Calu3 (cell line): ENCODE measurements at regions not wholly inside any gene's neighbourhood (a gene's known extent, or its start where the extent isn't known, plus 50 kb on each side); places are given as distances from the start of the nearest gene placed in this dataset.

ENCODE experiments used
- BruUV-seq: library from RNA; stranded (reverse); fragments of 400-500 nt; replicated peaks from 2 replicates; lab custom pipeline; 2021; lab: Mats Ljungman, UMichigan
- CTCF ChIA-PET: fragments of 300-600 bp; sonication (Branson Sonifier 250); formaldehyde crosslinking; loops from one replicate; lab custom pipeline; 2022; ENCODE audit warnings: antibody characterized with exemption; lab: Charles Lee
- DNase-seq: peaks from one replicate; pipeline ENCODE4 v3.0.0; 2022
- H3K27ac Mint-ChIP-seq: one replicate; pipeline ENCODE4 v1.8.0; 2022; ENCODE audit warnings: mixed read lengths; ENCODE audit not compliant: unreplicated experiment
- H3K27me3 Mint-ChIP-seq: one replicate; pipeline ENCODE4 v1.8.0; 2022; ENCODE audit warnings: mixed read lengths; ENCODE audit not compliant: unreplicated experiment
- H3K36me3 Mint-ChIP-seq: one replicate; pipeline ENCODE4 v1.8.0; 2022; ENCODE audit warnings: mild to moderate bottlenecking, moderate library complexity, mixed read lengths; ENCODE audit not compliant: insufficient read depth, unreplicated experiment
- H3K4me1 Mint-ChIP-seq: one replicate; pipeline ENCODE4 v1.8.0; 2022; ENCODE audit warnings: mild to moderate bottlenecking, low read depth, mixed read lengths; ENCODE audit not compliant: unreplicated experiment
- H3K4me3 Mint-ChIP-seq: one replicate; pipeline ENCODE4 v1.8.0; 2022; ENCODE audit warnings: mild to moderate bottlenecking, low read depth, moderate library complexity, mixed read lengths; ENCODE audit not compliant: unreplicated experiment
- H3K9me3 Mint-ChIP-seq: one replicate; pipeline ENCODE4 v1.8.0; 2022; ENCODE audit warnings: low read depth, mixed read lengths; ENCODE audit not compliant: unreplicated experiment
- intact Hi-C: fragments of 100-400 bp; cut with micrococcal nuclease; formaldehyde crosslinking; loops from one replicate; pipeline ENCODE4 v1.10.0; 2022; ENCODE audit not compliant: unreplicated experiment
- TF ChIP-seq, protein P1 (sequence below): fragments of 200-600 bp; IDR thresholded peaks from one replicate; pipeline ENCODE4 v1.8.0; 2022; ENCODE audit warnings: antibody characterized with exemption; ENCODE audit not compliant: unreplicated experiment

- DNase-seq: no peak
- CTCF ChIA-PET: interaction anchor here (1.4 kb wide), 1 partner anchor 132 kb away, joined by 4 read pairs; no protein-coding TSS in a partner anchor
- Mint-ChIP-seq H3K9me3 (no peaks in the 10 kb centered on the region), H3K27me3 (peaks cover 77% of the 10 kb centered on the region), H3K4me1 (no peaks in the 10 kb centered on the region), H3K27ac (no peak overlapping the region), H3K36me3 (no peaks in the 10 kb centered on the region), H3K4me3 (no peak overlapping the region)
- intact Hi-C loops: no loop called here
- no TSS peak for BruUV-seq
- TF ChIP-seq, protein P1, sequence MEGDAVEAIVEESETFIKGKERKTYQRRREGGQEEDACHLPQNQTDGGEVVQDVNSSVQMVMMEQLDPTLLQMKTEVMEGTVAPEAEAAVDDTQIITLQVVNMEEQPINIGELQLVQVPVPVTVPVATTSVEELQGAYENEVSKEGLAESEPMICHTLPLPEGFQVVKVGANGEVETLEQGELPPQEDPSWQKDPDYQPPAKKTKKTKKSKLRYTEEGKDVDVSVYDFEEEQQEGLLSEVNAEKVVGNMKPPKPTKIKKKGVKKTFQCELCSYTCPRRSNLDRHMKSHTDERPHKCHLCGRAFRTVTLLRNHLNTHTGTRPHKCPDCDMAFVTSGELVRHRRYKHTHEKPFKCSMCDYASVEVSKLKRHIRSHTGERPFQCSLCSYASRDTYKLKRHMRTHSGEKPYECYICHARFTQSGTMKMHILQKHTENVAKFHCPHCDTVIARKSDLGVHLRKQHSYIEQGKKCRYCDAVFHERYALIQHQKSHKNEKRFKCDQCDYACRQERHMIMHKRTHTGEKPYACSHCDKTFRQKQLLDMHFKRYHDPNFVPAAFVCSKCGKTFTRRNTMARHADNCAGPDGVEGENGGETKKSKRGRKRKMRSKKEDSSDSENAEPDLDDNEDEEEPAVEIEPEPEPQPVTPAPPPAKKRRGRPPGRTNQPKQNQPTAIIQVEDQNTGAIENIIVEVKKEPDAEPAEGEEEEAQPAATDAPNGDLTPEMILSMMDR: no peak
Observed at GRCh38 chr11:116510166-116510565, 262.6 kb downstream of the BUD13 start.

GRCh38 chr11:116509551-116509950 is 263.2 kb downstream of the BUD13 start:
- no TSS peak for BruUV-seq
- Mint-ChIP-seq H3K4me3 (no peak overlapping the region), H3K4me1 (no peaks in the 10 kb centered on the region), H3K36me3 (no peaks in the 10 kb centered on the region), H3K27me3 (peaks cover 79% of the 10 kb centered on the region), H3K9me3 (no peaks in the 10 kb centered on the region), H3K27ac (no peak overlapping the region)
- intact Hi-C loops: loop anchor here (5.0 kb wide), 1 partner anchor 183 kb away; no protein-coding TSS in a partner anchor
- TF ChIP-seq, protein P1: no peak
- no peak for DNase-seq
- CTCF ChIA-PET: interaction anchor here (1.4 kb wide), 1 partner anchor 132 kb away, joined by 4 read pairs; no protein-coding TSS in a partner anchor

DNA sequence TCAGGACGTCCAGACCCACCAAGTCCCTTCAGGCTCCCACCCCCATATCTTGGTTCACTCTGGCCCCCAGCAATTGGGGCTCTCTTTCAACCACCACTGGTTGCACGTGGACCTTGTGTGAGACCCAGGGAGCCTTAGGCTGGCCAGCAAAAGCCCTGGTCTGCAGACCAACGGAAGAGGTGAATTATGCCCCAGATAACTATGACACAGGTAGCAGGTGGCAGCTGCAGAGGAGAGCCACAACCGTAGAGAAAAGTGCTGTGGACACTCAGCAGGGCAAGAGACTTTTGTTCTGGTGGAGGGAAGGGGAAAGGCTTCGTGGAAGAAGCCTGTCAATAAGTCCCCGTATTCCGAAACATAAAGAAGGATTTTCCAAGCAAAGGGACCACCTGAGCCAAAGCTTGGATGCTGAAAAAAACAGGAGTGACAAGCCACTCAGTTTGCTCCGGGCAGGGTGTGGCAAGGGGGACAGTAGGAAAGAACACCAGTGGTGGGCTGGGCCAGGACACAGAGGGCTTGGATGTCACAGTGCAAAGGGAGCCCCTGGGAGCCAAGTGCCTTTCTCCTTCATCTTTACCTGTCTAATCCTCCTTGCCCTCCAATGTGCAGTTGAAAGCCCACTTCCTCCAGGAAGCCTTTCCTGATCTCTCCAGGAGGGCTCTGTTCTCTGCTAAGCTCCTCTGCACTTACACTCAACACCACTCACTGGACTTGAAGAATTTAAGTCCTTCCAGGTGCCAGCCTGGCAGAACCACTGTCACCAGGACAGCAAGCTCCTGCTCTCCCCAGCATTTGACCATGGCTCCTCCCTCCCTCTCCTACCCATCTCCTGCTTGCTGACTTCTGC is 264.7 kb downstream of the BUD13 start:
- intact Hi-C loops: loop anchor here (5.0 kb wide), 1 partner anchor 184 kb away; no protein-coding TSS in a partner anchor
- TF ChIP-seq, protein P1: no peak
- Mint-ChIP-seq H3K4me1 (no peaks in the 10 kb centered on the region), H3K36me3 (no peaks in the 10 kb centered on the region), H3K9me3 (no peaks in the 10 kb centered on the region), H3K4me3 (no peak overlapping the region), H3K27ac (no peak overlapping the region), H3K27me3 (peaks cover 82% of the 10 kb centered on the region)
- CTCF ChIA-PET: no interaction called here
- BruUV-seq: no TSS peak
- DNase-seq: no peak

DNA sequence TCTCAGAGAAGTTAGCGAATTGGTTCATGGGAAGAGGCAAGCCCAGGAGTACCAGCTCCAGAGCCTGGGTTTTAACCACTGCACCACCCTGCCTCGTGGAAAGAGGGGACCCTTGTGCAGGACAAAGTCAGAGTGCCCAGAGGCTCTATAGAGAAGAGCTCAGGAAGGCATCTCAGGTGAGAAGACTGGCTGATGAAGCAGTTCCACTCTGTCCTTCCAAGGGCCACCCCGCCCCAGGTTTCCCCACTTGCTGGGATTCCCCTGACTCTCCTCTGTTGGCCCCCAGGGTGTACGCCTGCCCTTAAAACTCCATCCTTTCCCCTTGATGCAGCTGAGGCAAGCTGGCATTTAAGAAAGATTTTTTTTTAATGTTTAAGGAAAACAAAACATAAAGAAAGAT is 265.8 kb downstream of the BUD13 start:
- no TSS peak for BruUV-seq
- H3K4me3 Mint-ChIP-seq: no peak overlapping the region
- no peak overlapping the region for H3K27ac Mint-ChIP-seq
- H3K36me3 Mint-ChIP-seq: no peaks in the 10 kb centered on the region
- no peaks in the 10 kb centered on the region for H3K9me3 Mint-ChIP-seq
- peaks cover 89% of the 10 kb centered on the region for H3K27me3 Mint-ChIP-seq
- no peak for DNase-seq
- TF ChIP-seq, protein P1: no peak
- no peaks in the 10 kb centered on the region for H3K4me1 Mint-ChIP-seq
- intact Hi-C loops: loop anchor here (5.0 kb wide), 1 partner anchor 185 kb away; no protein-coding TSS in a partner anchor
- CTCF ChIA-PET: no interaction called here
